Prostate gland (tissue), 2 donors: ENCODE measurements at regions not wholly inside any gene's neighbourhood (a gene's known extent, or its start where the extent isn't known, plus 50 kb on each side); places are given as distances from the start of the nearest gene placed in this dataset.

ENCODE experiments used
- DNase-seq: peaks from one replicate; pipeline ENCODE4 v3.0.0-alpha.2; 2019; ENCODE audit warnings: low spot score
- H3K27ac ChIP-seq, 2 donors: fragments of 200-600 bp; sonication (generic); 2 replicates each; pipeline ENCODE4 v1.5.1; 2017 to 2019
- H3K27me3 ChIP-seq: fragments of 200-600 bp; sonication (generic); replicated peaks from 2 replicates; pipeline ENCODE4 v1.5.1; 2019; ENCODE audit not compliant: insufficient read depth
- H3K36me3 ChIP-seq, 2 donors: fragments of 200-600 bp; sonication (generic); 1 replicate in 1 of 2; 2 replicates in 1 of 2; pipeline versions ENCODE4 v1.5.1 to v1.8.1; 2017 to 2019
- H3K4me1 ChIP-seq: fragments of 200-600 bp; sonication (generic); replicated peaks from 2 replicates; pipeline ENCODE4 v1.5.1; 2019
- H3K4me3 ChIP-seq, 2 donors: fragments of 200-600 bp; sonication (generic); 2 replicates each; pipeline ENCODE4 v1.5.1; 2017 to 2019
- H3K9me3 ChIP-seq: fragments of 200-600 bp; sonication (generic); 2 replicates; pipeline ENCODE4 v1.5.1; 2017
- CTCF ChIP-seq, 4 experiments: fragments of 200-600 bp in 2 of 4; fragments of 450-650 bp in 2 of 4; sonication (generic) in 2 of 4; IDR thresholded peaks; 1 replicate in 3 of 4; 2 replicates in 1 of 4; pipeline ENCODE4 v1.5.1; 2016 to 2019; ENCODE audit warnings: antibody characterized with exemption in 4 of 4, mild to moderate bottlenecking in 2 of 4, moderate library complexity in 2 of 4
- POLR2A ChIP-seq: fragments of 450-650 bp; IDR thresholded peaks from one replicate; pipeline ENCODE4 v1.6.1; 2016; ENCODE audit warnings: antibody characterized with exemption, mild to moderate bottlenecking
- POLR2AphosphoS5 ChIP-seq: sonication (generic); formaldehyde crosslinking; IDR thresholded peaks from one replicate; pipeline ENCODE4 v1.6.1; 2017; ENCODE audit warnings: antibody characterized with exemption
- WGBS: methylation state at CpG from one replicate; pipeline ENCODE4 v1.1.5; 2018; 5-methylcytosine and 5-hydroxymethylcytosine counted together
- intact Hi-C: fragments of 100-400 bp; cut with DNase I; formaldehyde crosslinking; loops from one replicate; pipeline ENCODE4 v1.14.2; 2022

DNA sequence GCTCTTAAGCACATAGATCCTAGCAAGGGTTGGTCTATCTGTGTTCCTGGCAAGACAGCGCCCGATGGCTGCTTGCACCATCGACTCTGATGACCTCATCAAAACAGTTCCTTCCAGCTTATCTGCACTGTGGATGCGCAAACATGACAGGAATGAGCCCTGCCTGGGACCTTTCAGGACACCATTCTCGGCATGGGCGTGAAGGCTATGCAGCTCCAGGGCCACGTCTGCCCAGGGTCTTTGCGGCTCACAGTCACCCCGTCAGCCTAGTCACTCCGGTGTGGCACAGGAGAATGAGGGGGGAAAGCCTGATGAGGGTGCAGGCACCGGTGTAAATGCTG is 147.8 kb upstream of the TWIST2 start:
- intact Hi-C loops = no loop called here
- no peak overlapping the region for H3K4me3 ChIP-seq
- no peaks in the 10 kb centered on the region for H3K4me1 ChIP-seq
- H3K27me3 ChIP-seq = no peaks in the 10 kb centered on the region
- no peaks in the 10 kb centered on the region for H3K36me3 ChIP-seq
- WGBS = 76% methylated on average over 11 of the region's 11 CpGs
- no peak for DNase-seq
- no peaks in the 10 kb centered on the region for H3K9me3 ChIP-seq
- TF ChIP-seq POLR2AphosphoS5 (no peak), CTCF (IDR thresholded peaks at IDR 0.05) (no peak), POLR2A (no peak)
- H3K27ac ChIP-seq = no peak overlapping the region

- intact Hi-C loops = no loop called here
- Histone ChIP-seq H3K4me1 (no peaks in the 10 kb centered on the region), H3K9me3 (no peaks in the 10 kb centered on the region), H3K27me3 (no peaks in the 10 kb centered on the region), H3K36me3 (no peaks in the 10 kb centered on the region), H3K27ac (no peak overlapping the region), H3K4me3 (no peak overlapping the region)
- DNase-seq = no peak
- no peak for TF ChIP-seq POLR2A
- TF ChIP-seq CTCF (IDR thresholded peaks at IDR 0.05) = no peak
- no peak for TF ChIP-seq POLR2AphosphoS5
- 95% methylated on average over 9 of the region's 11 CpGs for WGBS
Measured at GRCh38 chr2:238700506-238701340, 147.2 kb upstream of the TWIST2 start.

DNA sequence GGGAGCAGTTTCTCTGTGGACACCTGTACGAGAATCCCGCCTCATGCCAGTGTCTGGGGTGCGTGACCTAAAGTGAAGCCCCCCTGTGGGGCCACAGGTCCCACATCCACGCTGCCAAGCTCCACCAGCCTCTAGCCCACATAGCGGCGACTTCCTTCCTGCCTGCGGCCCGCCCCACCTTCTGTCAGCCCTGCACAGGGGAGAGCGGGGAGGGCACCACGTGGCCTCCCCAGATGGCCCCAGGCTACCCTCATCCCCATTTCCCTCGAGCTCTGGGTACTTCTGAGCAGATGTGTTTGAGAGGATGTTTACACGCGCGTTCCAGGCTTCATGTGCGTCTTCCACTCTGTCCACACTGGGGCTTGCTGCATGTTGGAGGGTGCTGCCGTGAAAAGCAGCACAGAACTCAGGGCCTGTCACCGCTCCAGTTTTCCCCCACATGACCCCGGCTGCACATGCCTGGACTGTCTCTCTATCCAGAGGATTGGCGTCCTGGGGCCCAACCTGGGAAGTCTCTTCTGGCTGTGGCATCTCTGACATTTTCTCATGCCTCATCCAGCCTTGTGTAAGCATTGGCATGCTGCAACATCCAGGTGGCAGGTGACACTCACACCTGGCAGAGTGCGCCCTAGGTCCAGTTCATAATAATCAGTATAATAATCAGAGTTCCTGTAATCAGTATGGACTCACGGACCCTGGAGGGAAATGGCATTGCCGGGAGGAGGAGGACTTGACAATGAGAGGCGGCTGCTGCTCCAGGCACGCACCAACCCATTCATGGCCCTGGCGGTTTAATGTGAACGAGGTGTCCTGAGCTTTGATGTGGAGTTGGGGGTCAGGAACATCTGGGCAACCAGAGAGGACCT is 146.3 kb upstream of the TWIST2 start:
- Histone ChIP-seq H3K9me3 (no peaks in the 10 kb centered on the region), H3K36me3 (no peaks in the 10 kb centered on the region), H3K27me3 (no peaks in the 10 kb centered on the region), H3K4me3 (no peak overlapping the region), H3K27ac (no peak overlapping the region), H3K4me1 (no peaks in the 10 kb centered on the region)
- DNase-seq = no peak
- intact Hi-C loops = no loop called here
- 85% methylated on average over 26 of the region's 26 CpGs for whole genome bisulfite sequencing
- no peak for TF ChIP-seq POLR2AphosphoS5

- Histone ChIP-seq H3K4me3 (no peak overlapping the region), H3K27me3 (no peaks in the 10 kb centered on the region), H3K4me1 (no peaks in the 10 kb centered on the region), H3K27ac (no peak overlapping the region), H3K36me3 (no peaks in the 10 kb centered on the region), H3K9me3 (no peaks in the 10 kb centered on the region)
- TF ChIP-seq POLR2AphosphoS5 (no peak), CTCF (IDR thresholded peaks at IDR 0.05) (no peak), POLR2A (no peak)
- 86% methylated on average over 21 of the region's 21 CpGs for WGBS
- intact Hi-C loops = no loop called here
- DNase-seq = no peak
Measured at GRCh38 chr2:238702276-238703052, 145.4 kb upstream of the TWIST2 start.

GRCh38 chr2:238703053-238703415 is 144.9 kb upstream of the TWIST2 start:
- WGBS = 92% methylated on average over 4 of the region's 4 CpGs

More at GRCh38 chr2:238703053-238703415, 144.9 kb upstream of the TWIST2 start:
- Histone ChIP-seq H3K36me3 (no peaks in the 10 kb centered on the region), H3K4me3 (no peak overlapping the region), H3K27me3 (no peaks in the 10 kb centered on the region), H3K9me3 (no peaks in the 10 kb centered on the region), H3K4me1 (no peaks in the 10 kb centered on the region), H3K27ac (no peak overlapping the region)
- DNase-seq = no peak
- intact Hi-C loops = no loop called here
- TF ChIP-seq CTCF (IDR thresholded peaks at IDR 0.05) (no peak), POLR2AphosphoS5 (no peak), POLR2A (no peak)
